Esophagus mucosa (tissue), 1 donor: ENCODE measurements at regions not wholly inside any gene's neighbourhood (a gene's known extent, or its start where the extent isn't known, plus 50 kb on each side); places are given as distances from the start of the nearest gene placed in this dataset.
"Not testable (repeated sequence)": the region's sequence is repeated elsewhere in the genome, so short reads cannot be mapped to it uniquely, and the experiment has no call there.

Experiments
- ATAC-seq: fragments of 200-7000 bp; cut with Tn5 transposase; one replicate; pipeline ENCODE4 v1.9.1; 2020
- donor health status: DM: yes; HTN: yes; CAD: no.

- no peak for ATAC-seq
Observed at GRCh38 chr19:33866696-33867095, 70.0 kb downstream of the KCTD15 start.

- no peak for ATAC-seq
Observed at GRCh38 chr19:33868076-33868735, 71.5 kb downstream of the KCTD15 start.

GRCh38 chr19:33868788-33869412, 72.2 kb downstream of the KCTD15 start:
- peak; percentile 86 for ATAC-seq

GRCh38 chr19:33870298-33870932, 73.7 kb downstream of the KCTD15 start:
- ATAC-seq: not testable (repeated sequence)

- no peak for ATAC-seq
Observed at GRCh38 chr19:33871605-33872004, 74.9 kb downstream of the KCTD15 start.

- ATAC-seq: no peak
Observed at GRCh38 chr19:33872445-33873320, 76.0 kb downstream of the KCTD15 start.

- no peak for ATAC-seq
Observed at GRCh38 chr19:33875071-33875470, 78.4 kb downstream of the KCTD15 start.

GRCh38 chr19:33876192-33876591, 79.5 kb downstream of the KCTD15 start:
- no peak for ATAC-seq

GRCh38 chr19:33878030-33878544, 81.4 kb downstream of the KCTD15 start:
- ATAC-seq: no peak

- ATAC-seq: no peak
Observed at GRCh38 chr19:33878910-33879810, 82.5 kb downstream of the KCTD15 start.

GRCh38 chr19:33879818-33880575, 83.3 kb downstream of the KCTD15 start:
- no peak for ATAC-seq

GRCh38 chr19:33883859-33884519, 87.3 kb downstream of the KCTD15 start:
- ATAC-seq: peak; percentile 48

GRCh38 chr19:33885236-33885635, 88.6 kb downstream of the KCTD15 start:
- ATAC-seq: no peak

- ATAC-seq: no peak
Observed at GRCh38 chr19:33887891-33888290, 91.2 kb downstream of the KCTD15 start.

GRCh38 chr19:33888665-33889064, 92.0 kb downstream of the KCTD15 start:
- ATAC-seq: no peak

GRCh38 chr19:33890569-33890968, 93.9 kb downstream of the KCTD15 start:
- ATAC-seq: no peak

GRCh38 chr19:33891773-33892172, 95.1 kb downstream of the KCTD15 start:
- ATAC-seq: no peak

- ATAC-seq: no peak
Observed at GRCh38 chr19:33894787-33895186, 98.1 kb downstream of the KCTD15 start.

- ATAC-seq: no peak
Observed at GRCh38 chr19:33895366-33895765, 98.7 kb downstream of the KCTD15 start.

- ATAC-seq: no peak
Observed at GRCh38 chr19:33898062-33898677, 101.5 kb downstream of the KCTD15 start.
